NCI-H187 treated with DMSO at 0.1 percent for 48 hours (cell line): ENCODE measurements at regions not wholly inside any gene's neighbourhood (a gene's known extent, or its start where the extent isn't known, plus 50 kb on each side); places are given as distances from the start of the nearest gene placed in this dataset.

Experiments
- DNase-seq: peaks from one replicate; lab custom pipeline; 2025; lab: John Stamatoyannopoulos, UW

DNA sequence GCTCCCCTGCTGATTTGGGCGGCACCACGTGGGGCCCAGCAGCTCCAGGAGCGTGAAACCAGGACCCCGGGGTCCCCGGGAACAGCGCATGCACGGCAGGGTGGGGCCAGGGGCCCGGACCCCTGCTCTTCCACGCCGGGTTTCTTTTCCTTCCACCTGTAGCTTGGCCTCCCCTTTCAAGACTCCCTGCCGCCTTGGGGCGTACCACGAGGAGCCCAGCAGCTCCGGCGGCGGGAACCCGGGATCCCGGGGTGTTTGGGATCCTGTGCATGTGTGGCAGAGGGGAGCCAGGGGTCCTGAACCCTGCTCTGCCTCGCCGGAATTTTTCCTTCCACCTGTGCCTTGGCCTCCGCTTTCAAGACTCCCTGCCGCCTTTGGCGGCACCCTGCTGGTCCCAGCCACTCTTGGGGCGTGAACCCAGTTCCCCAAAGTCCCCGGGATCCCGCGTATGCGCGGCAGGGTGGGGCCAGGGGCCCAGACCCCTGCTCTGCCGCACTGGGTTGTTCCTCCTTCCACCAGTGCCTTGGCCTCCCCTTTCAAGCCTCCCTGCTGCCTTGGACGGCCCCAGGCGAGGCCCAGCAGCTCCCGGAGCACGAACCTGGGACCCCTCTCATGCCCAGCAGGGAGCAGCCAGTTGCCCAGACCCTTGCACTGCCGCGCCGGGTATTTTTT lies 322.7 kb downstream of the ALG10 start:
- no peak for DNase-seq

DNA sequence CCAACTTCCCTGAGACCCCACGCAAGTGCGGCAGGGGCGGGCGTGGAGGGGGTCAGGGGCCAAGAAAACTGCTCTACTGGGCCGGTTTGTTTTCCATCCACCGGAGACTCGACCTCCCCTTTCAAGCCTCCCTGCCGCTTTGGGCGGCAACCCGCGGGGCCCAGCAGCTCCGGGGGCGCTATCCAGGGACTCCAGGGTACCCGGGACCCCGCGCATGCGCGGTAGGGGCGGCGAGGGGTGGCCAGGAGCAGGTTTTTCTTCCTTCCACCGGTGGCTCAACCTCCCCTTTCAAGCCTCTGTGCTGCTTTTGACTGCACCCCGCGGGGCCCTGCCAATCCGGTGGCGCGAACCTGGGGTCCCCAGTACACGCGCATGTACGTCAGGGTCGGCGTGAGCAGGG lies 323.5 kb downstream of the ALG10 start:
- no peak for DNase-seq

GRCh38 chr12:34346372-34347034 lies 324.2 kb downstream of the ALG10 start:
- DNase-seq: no peak

DNA sequence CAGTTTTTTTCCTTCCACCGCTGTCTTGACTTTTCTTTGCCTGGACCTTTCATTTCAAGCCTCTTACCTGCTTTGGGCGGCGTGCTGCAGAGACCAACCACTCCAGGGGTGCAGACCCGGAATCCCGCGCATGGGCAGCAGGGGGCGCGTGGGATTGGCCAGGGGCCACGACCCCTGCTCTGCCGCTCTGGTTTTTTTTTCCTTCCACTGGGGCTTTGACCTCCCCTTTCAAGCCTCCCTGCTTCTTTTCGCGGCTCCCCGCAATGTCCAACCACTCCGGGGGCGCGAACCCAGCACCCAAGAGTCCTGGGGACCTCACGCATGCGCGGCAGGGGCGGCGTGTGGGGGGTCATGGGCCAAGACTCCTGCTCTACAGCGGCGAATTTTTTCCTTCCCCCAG lies 325.1 kb downstream of the ALG10 start:
- no peak for DNase-seq

- DNase-seq: no peak
Measured at GRCh38 chr12:34348064-34348463, 325.8 kb downstream of the ALG10 start.

DNA sequence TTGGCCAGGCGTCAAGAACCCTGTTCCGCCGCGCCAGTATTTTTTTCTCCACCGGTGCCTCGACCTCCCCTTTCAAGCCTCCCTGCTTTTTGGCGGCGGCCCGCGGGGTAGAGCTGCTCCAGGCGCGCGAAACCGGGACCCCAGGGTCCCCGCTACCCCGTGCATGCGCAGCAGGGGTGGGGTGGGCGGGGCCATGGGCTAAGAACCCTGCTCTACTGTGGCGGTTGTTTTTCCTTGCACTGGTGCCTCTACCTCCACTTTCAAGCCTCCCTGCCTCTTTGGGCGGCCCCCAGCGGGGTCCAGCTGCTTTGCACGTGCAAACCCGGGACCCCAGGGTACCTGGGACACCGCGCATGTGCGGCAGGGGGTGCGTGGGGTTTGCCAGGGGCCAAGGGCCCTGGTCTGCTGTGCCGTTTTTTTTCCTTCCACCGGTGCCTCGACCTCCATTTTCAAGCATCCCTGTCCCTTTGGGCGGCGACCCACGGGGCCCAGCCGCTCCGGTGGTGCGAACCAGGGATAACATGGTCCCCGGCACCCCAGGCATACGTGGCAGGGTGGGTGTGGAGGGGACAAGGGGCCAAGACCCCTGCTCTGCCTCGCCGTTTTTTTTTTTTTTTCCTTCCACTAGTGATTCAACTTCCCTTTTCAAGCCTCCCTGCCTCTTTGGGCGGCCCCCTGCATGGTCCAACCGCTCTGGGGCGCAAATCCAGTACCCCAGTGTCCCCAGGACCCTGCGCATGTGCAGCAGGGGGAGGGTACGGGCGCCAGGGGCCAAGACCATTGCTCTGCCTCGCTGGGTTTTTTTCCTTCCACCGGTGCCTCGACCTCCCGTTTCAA lies 326.8 kb downstream of the ALG10 start:
- DNase-seq: no peak

DNA sequence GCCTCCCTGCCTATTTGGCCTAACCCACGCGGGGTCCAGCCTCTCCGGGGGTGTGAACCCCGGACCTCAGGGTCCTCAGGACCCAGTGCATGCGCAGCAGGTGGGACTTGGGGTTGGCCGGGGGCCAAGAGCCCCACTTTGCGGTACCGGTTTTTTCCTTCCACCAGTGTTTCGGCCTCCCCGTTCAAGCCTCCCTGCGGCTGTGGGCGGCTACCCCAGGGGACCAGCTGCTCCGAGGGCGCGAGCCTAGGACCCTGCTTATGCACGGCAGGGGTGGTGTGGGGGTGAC lies 327.3 kb downstream of the ALG10 start:
- no peak for DNase-seq

GRCh38 chr12:34350092-34351041 lies 328.1 kb downstream of the ALG10 start:
- DNase-seq: no peak

- no peak for DNase-seq
Measured at GRCh38 chr12:34352098-34352497, 329.8 kb downstream of the ALG10 start.

DNA sequence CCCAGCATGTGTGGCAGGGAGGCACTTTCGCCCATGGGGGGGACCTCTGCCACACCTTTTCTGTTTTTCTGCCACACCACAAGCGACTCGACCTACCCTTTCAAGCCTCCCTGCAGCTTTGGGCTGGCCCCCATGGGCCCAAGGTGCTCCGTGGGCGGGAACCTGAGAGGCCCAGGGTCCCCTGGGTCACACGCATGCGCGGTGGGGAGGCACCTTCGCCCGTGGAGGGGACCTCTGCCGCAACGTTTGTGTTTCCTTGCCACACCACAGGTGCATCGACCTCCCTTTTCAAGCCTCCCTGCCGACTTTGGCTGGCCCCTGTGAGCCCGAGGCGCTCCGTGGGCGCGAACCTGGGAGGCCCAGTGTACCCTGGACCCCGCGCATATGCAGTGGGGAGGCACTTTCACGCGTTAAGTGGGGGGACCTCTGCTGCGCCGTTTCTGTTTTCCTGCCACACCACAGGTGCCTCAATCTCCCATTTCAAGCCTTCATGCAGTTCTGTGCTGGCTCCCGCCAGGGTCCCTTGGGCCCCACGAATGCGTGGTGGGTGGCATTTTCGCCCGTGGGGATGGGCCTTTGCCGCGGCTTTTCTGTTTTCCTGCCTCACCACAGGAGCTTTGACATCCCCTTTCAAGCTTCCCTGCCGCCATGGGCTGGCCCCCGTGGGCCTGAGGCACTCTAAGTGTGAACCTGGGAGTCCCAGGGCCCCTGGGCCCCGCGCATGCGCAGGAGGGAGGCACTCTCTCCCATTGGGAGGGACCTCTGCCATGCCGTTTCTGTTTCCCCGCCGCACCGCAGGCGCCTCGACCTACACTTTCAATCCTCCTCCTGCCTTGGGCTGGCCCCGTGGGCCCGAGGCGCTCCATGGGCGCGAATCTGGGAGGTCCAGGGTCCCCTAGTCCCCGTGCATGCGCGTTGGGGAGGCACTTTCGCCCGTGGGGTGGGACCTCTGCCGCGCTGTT lies 332.2 kb downstream of the ALG10 start:
- DNase-seq: no peak

GRCh38 chr12:34356233-34356987 lies 334.1 kb downstream of the ALG10 start:
- DNase-seq: no peak

GRCh38 chr12:34357791-34358190 lies 335.5 kb downstream of the ALG10 start:
- no peak for DNase-seq

- DNase-seq: no peak
Measured at GRCh38 chr12:34358198-34358597, 335.9 kb downstream of the ALG10 start.

DNA sequence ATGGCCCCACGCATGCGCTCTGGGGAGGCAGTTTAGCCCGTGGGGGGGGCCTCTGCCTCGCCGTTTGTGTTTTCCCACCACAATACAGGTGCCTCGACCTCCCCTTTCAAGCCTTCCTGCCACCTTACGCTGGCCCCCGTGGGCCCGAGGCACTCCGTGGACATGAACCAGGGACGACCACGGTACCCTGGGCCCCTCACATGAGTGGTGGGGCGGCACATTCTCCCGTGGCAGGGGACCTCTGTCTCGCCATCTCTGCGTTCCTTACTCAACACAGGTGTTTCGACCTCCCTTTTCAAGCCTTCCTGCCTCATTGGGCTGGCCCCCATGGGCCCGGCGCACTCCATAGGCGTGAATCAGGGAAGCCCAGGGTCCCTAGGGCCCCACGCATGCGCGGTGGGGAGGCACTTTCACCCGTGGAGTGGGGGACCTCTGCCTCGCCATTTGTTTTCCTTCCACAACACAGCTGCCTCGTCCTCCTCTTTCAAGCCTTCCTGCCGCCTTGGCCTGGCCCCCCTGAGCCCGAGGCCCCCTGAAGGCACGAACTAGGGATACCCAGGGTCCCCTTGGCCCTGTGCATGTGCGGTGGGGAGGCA lies 339.5 kb downstream of the ALG10 start:
- DNase-seq: no peak

GRCh38 chr12:34363050-34363673 lies 340.9 kb downstream of the ALG10 start:
- no peak for DNase-seq

DNA sequence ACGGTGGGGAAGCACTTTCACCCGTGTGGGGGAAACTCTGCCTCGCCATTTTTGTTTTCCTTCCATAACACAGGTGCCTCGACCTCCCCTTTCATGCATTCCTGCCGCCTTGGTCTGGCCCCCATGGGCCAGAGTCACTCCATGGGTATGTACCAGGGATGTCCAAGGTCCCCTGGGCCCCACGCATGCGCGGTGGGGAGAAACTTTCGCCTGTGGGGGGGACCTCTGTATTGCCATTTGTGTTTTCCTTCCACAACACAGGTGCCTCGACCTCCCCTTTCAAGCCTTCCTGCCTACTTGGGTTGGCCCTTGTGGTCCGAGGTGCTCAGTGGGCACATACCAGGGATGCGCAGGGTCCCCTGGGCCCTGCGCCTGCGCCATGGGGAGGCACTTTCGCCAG lies 345.8 kb downstream of the ALG10 start:
- no peak for DNase-seq

DNA sequence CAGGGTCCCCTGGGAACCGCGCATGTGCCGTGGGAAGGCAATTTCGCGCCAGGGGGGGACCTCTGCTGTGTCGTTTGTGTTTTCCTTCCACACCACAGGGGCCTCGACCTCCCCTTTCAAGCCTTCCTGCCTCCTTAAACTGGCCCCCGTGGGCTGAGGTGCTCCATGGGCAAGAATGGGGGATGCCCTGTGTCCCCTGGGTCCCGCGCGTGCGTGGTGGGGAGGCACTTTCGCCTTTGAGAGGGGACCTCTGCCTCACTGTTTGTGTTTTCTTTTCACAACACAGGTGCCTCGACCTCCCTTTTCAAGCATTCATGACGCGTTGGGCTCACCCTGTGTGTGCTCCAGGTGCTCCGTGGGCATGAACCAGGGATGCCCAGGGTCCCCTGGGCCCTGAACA lies 348.8 kb downstream of the ALG10 start:
- DNase-seq: no peak

DNA sequence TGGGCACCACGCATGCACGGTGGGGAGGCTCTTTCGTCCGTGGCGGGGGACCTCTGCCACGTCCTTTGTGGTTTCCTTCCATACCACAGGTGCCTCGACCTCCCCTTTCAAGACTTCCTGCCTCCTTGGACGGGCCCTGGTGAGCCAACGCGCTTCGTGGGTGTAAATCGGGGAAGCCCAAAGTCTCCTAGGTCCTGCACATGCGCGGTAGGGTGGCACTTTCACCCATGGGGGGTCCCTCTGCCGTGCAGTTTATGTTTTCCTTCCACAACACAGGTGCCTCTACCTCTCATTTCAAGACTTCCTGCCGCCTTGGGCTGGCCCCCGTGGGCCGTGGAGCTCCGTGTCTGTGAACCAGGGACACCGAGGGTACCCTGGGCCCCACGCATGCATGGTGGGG lies 349.7 kb downstream of the ALG10 start:
- no peak for DNase-seq

DNA sequence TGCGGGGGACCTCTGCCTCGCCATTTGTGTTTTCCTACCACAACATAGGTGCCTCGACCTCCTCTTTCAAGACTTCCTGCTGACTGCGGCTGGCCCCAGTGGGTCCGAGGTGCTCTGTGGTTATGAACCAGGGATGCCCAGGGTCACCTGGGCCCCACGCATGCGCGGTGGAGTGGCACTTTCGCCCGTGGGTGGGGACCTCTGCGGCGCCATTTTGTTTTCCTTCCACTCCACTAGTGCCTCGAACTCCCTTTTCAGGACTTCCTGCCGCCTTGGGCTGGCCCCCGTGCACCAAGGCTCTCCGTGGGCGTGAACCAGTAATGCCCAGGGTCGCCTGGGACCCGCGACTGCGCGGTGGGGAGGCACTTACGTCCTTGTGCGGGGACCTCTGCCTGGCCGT lies 351.6 kb downstream of the ALG10 start:
- no peak for DNase-seq
